BLaER1 (cell line): ENCODE measurements at regions not wholly inside any gene's neighbourhood (a gene's known extent, or its start where the extent isn't known, plus 50 kb on each side); places are given as distances from the start of the nearest gene placed in this dataset.
"Not testable (repeated sequence)": the region's sequence is repeated elsewhere in the genome, so short reads cannot be mapped to it uniquely, and the experiment has no call there.

ENCODE experiments used
- H3K27ac ChIP-seq: shearing (Covaris generic); formaldehyde crosslinking; 2 replicates; pipeline ENCODE4 v1.8.1; 2022
- H3K27me3 ChIP-seq: shearing (Covaris generic); formaldehyde crosslinking; 2 replicates; pipeline ENCODE4 v1.8.1; 2022
- H3K36me3 ChIP-seq: shearing (Covaris generic); formaldehyde crosslinking; 2 replicates; pipeline ENCODE4 v1.8.1; 2022
- H3K4me1 ChIP-seq: shearing (Covaris generic); formaldehyde crosslinking; 2 replicates; pipeline ENCODE4 v1.8.1; 2022
- H3K4me2 ChIP-seq: shearing (Covaris generic); formaldehyde crosslinking; 2 replicates; pipeline ENCODE4 v1.8.1; 2022
- H3K4me3 ChIP-seq: shearing (Covaris generic); formaldehyde crosslinking; 2 replicates; pipeline ENCODE4 v1.8.1; 2022
- H3K9ac ChIP-seq: shearing (Covaris generic); formaldehyde crosslinking; 2 replicates; pipeline ENCODE4 v1.8.1; 2022
- H3K9me3 ChIP-seq: shearing (Covaris generic); formaldehyde crosslinking; 2 replicates; pipeline ENCODE4 v1.8.1; 2022
- H4K20me1 ChIP-seq: shearing (Covaris generic); formaldehyde crosslinking; 2 replicates; pipeline ENCODE4 v1.8.1; 2022
- Cebpa-rat ChIP-seq: shearing (Covaris generic); IDR thresholded peaks from 2 replicates; pipeline ENCODE4 v1.8.1; 2022

GRCh38 chr9:28981711-28982110 is 1408.4 kb upstream of the C9orf72 start:
- Histone ChIP-seq H3K4me1 (no peaks in the 10 kb centered on the region), H3K9ac (no peak overlapping the region), H3K9me3 (no peaks in the 10 kb centered on the region), H3K4me2 (no peak overlapping the region), H3K27me3 (no peaks in the 10 kb centered on the region), H4K20me1 (no peaks in the 10 kb centered on the region), H3K27ac (no peak overlapping the region), H3K36me3 (no peaks in the 10 kb centered on the region), H3K4me3 (no peak overlapping the region)
- no peak for TF ChIP-seq Cebpa-rat

- no peak for TF ChIP-seq Cebpa-rat
- Histone ChIP-seq H3K4me2 (no peak overlapping the region), H4K20me1 (no peaks in the 10 kb centered on the region), H3K27ac (no peak overlapping the region), H3K9me3 (no peaks in the 10 kb centered on the region), H3K4me3 (no peak overlapping the region), H3K27me3 (no peaks in the 10 kb centered on the region), H3K9ac (no peak overlapping the region), H3K36me3 (no peaks in the 10 kb centered on the region), H3K4me1 (no peaks in the 10 kb centered on the region)
These were observed 1410.7 kb upstream of the C9orf72 start for GRCh38 chr9:28984016-28984415.

GRCh38 chr9:28990009-28990408 is 1416.7 kb upstream of the C9orf72 start:
- H3K27ac ChIP-seq, H3K4me2 ChIP-seq, H3K9ac ChIP-seq, H3K36me3 ChIP-seq, H3K9me3 ChIP-seq, H4K20me1 ChIP-seq, H3K4me3 ChIP-seq, H3K4me1 ChIP-seq, H3K27me3 ChIP-seq: not testable (repeated sequence)

- H3K9me3 ChIP-seq, result no peaks in the 10 kb centered on the region
- no peaks in the 10 kb centered on the region for H4K20me1 ChIP-seq
- no peaks in the 10 kb centered on the region for H3K27me3 ChIP-seq
- no peak overlapping the region for H3K4me2 ChIP-seq
- H3K4me3 ChIP-seq, result no peak overlapping the region
- no peak overlapping the region for H3K9ac ChIP-seq
- no peaks in the 10 kb centered on the region for H3K36me3 ChIP-seq
- H3K27ac ChIP-seq, result no peak overlapping the region
- H3K4me1 ChIP-seq, result no peaks in the 10 kb centered on the region
- TF ChIP-seq Cebpa-rat, result no peak
These were observed 1425.8 kb upstream of the C9orf72 start for GRCh38 chr9:28999057-28999456.

GRCh38 chr9:28999806-29000205 is 1426.5 kb upstream of the C9orf72 start:
- Histone ChIP-seq H3K27ac (no peak overlapping the region), H4K20me1 (no peaks in the 10 kb centered on the region), H3K9ac (no peak overlapping the region), H3K4me2 (no peak overlapping the region), H3K36me3 (no peaks in the 10 kb centered on the region), H3K4me1 (no peaks in the 10 kb centered on the region), H3K9me3 (no peaks in the 10 kb centered on the region), H3K4me3 (no peak overlapping the region), H3K27me3 (no peaks in the 10 kb centered on the region)
- no peak for TF ChIP-seq Cebpa-rat

GRCh38 chr9:29001006-29001405 is 1427.7 kb upstream of the C9orf72 start:
- no peaks in the 10 kb centered on the region for H3K36me3 ChIP-seq
- no peaks in the 10 kb centered on the region for H3K27me3 ChIP-seq
- no peak overlapping the region for H3K4me3 ChIP-seq
- TF ChIP-seq Cebpa-rat, result no peak
- H3K27ac ChIP-seq, result no peak overlapping the region
- no peak overlapping the region for H3K9ac ChIP-seq
- no peaks in the 10 kb centered on the region for H3K9me3 ChIP-seq
- H4K20me1 ChIP-seq, result no peaks in the 10 kb centered on the region
- no peak overlapping the region for H3K4me2 ChIP-seq
- H3K4me1 ChIP-seq, result no peaks in the 10 kb centered on the region

GRCh38 chr9:29004988-29005387 is 1431.7 kb upstream of the C9orf72 start:
- H3K4me2 ChIP-seq, result no peak overlapping the region
- H3K4me3 ChIP-seq, result no peak overlapping the region
- no peaks in the 10 kb centered on the region for H3K9me3 ChIP-seq
- no peak overlapping the region for H3K27ac ChIP-seq
- TF ChIP-seq Cebpa-rat, result no peak
- H3K27me3 ChIP-seq, result no peaks in the 10 kb centered on the region
- H3K9ac ChIP-seq, result no peak overlapping the region
- H3K4me1 ChIP-seq, result no peaks in the 10 kb centered on the region
- no peaks in the 10 kb centered on the region for H4K20me1 ChIP-seq
- no peaks in the 10 kb centered on the region for H3K36me3 ChIP-seq

GRCh38 chr9:29006628-29007027 is 1433.3 kb upstream of the C9orf72 start:
- Histone ChIP-seq H3K4me2 (no peak overlapping the region), H3K27me3 (no peaks in the 10 kb centered on the region), H3K4me3 (no peak overlapping the region), H3K9ac (no peak overlapping the region), H3K27ac (no peak overlapping the region), H4K20me1 (no peaks in the 10 kb centered on the region), H3K36me3 (no peaks in the 10 kb centered on the region), H3K9me3 (no peaks in the 10 kb centered on the region), H3K4me1 (no peaks in the 10 kb centered on the region)
- no peak for TF ChIP-seq Cebpa-rat

- no peak for TF ChIP-seq Cebpa-rat
- no peaks in the 10 kb centered on the region for H3K9me3 ChIP-seq
- H3K36me3 ChIP-seq, result no peaks in the 10 kb centered on the region
- H3K27ac ChIP-seq, result no peak overlapping the region
- H3K9ac ChIP-seq, result no peak overlapping the region
- H4K20me1 ChIP-seq, result no peaks in the 10 kb centered on the region
- no peaks in the 10 kb centered on the region for H3K27me3 ChIP-seq
- H3K4me1 ChIP-seq, result no peaks in the 10 kb centered on the region
- no peak overlapping the region for H3K4me2 ChIP-seq
- no peak overlapping the region for H3K4me3 ChIP-seq
These were observed 1439.6 kb upstream of the C9orf72 start for GRCh38 chr9:29012911-29013310.

- no peaks in the 10 kb centered on the region for H4K20me1 ChIP-seq
- TF ChIP-seq Cebpa-rat, result no peak
These were observed 1448.4 kb upstream of the C9orf72 start for GRCh38 chr9:29021632-29022031.

GRCh38 chr9:29038332-29038731 is 1465.1 kb upstream of the C9orf72 start:
- Histone ChIP-seq H3K9ac (no peak overlapping the region), H3K4me1 (no peaks in the 10 kb centered on the region), H3K9me3 (no peaks in the 10 kb centered on the region), H3K36me3 (no peaks in the 10 kb centered on the region), H3K27me3 (no peaks in the 10 kb centered on the region), H3K4me2 (no peak overlapping the region), H3K4me3 (no peak overlapping the region), H3K27ac (no peak overlapping the region), H4K20me1 (no peaks in the 10 kb centered on the region)
- no peak for TF ChIP-seq Cebpa-rat

More at GRCh38 chr9:29021632-29022031, 1448.4 kb upstream of the C9orf72 start:
- Histone ChIP-seq H3K9ac (no peak overlapping the region), H3K27ac (no peak overlapping the region), H3K27me3 (no peaks in the 10 kb centered on the region), H3K9me3 (no peaks in the 10 kb centered on the region), H3K4me1 (no peaks in the 10 kb centered on the region), H3K36me3 (no peaks in the 10 kb centered on the region), H3K4me3 (no peak overlapping the region), H3K4me2 (no peak overlapping the region)
